GM23338 (cell line): ENCODE measurements at regions not wholly inside any gene's neighbourhood (a gene's known extent, or its start where the extent isn't known, plus 50 kb on each side); places are given as distances from the start of the nearest gene placed in this dataset.

Experiments used
- ATAC-seq: fragments of 200-7000 bp; cut with Tn5 transposase; 3 replicates; pipeline ENCODE4 v1.9.1; 2020
- DNase-seq: peaks from one replicate; pipeline ENCODE4 v3.0.0-alpha.2; 2015; ENCODE audit warnings: low spot score
- H2AFZ ChIP-seq: fragments of 200-600 bp; sonication (generic); 2 replicates; pipeline ENCODE4 v1.8.0; 2016; ENCODE audit warnings: antibody characterized with exemption, mild to moderate bottlenecking, moderate library complexity
- H3F3A ChIP-seq: fragments of 200-600 bp; sonication (generic); replicated peaks from 2 replicates; pipeline ENCODE4 v1.8.0; 2017; ENCODE audit warnings: antibody characterized with exemption, mixed run types, low read depth
- H3K27ac ChIP-seq: fragments of 200-600 bp; sonication (generic); 2 replicates; pipeline ENCODE4 v1.6.1; 2016; ENCODE audit warnings: low read depth
- H3K27me3 ChIP-seq: fragments of 200-600 bp; sonication (generic); 2 replicates; pipeline ENCODE4 v1.8.0; 2016; ENCODE audit warnings: mild to moderate bottlenecking, mixed run types, moderate library complexity; ENCODE audit not compliant: insufficient read depth
- H3K36me3 ChIP-seq: fragments of 200-600 bp; sonication (generic); 2 replicates; pipeline ENCODE4 v1.8.0; 2016; ENCODE audit warnings: mild to moderate bottlenecking; ENCODE audit not compliant: insufficient read depth
- H3K4me1 ChIP-seq: fragments of 200-600 bp; sonication (generic); 2 replicates; pipeline ENCODE4 v1.8.0; 2016; ENCODE audit warnings: mild to moderate bottlenecking, moderate library complexity; ENCODE audit not compliant: insufficient read depth
- H3K4me2 ChIP-seq: fragments of 200-600 bp; sonication (generic); 2 replicates; pipeline ENCODE4 v1.7.1; 2017; ENCODE audit warnings: mixed run types
- H3K4me3 ChIP-seq: fragments of 200-600 bp; sonication (generic); 2 replicates; pipeline ENCODE4 v1.6.1; 2016; ENCODE audit warnings: mixed run types
- H3K79me2 ChIP-seq: fragments of 200-600 bp; sonication (generic); replicated peaks from 2 replicates; pipeline ENCODE4 v1.8.0; 2017; ENCODE audit warnings: mild to moderate bottlenecking; ENCODE audit not compliant: insufficient read depth
- H3K9me2 ChIP-seq: fragments of 200-600 bp; sonication (generic); 2 replicates; pipeline ENCODE4 v1.8.0; 2017; ENCODE audit not compliant: insufficient read depth
- H4K20me1 ChIP-seq: fragments of 200-600 bp; sonication (generic); replicated peaks from 2 replicates; pipeline ENCODE4 v1.8.0; 2017; ENCODE audit warnings: mild to moderate bottlenecking; ENCODE audit not compliant: insufficient read depth
- H3K27ac Mint-ChIP-seq: 2 replicates; pipeline ENCODE4 v1.8.0; 2020; ENCODE audit warnings: inconsistent platforms, mild to moderate bottlenecking, moderate library complexity, mixed read lengths
- H3K27me3 Mint-ChIP-seq: 3 replicates; pipeline ENCODE4 v1.8.0; 2022; ENCODE audit warnings: low read depth, mild to moderate bottlenecking, moderate library complexity, mixed read lengths, inconsistent platforms; ENCODE audit not compliant: insufficient read depth, poor library complexity
- H3K36me3 Mint-ChIP-seq: 3 replicates; pipeline ENCODE4 v1.8.0; 2021; ENCODE audit warnings: low read depth, mild to moderate bottlenecking, inconsistent platforms, moderate library complexity, mixed read lengths
- H3K4me1 Mint-ChIP-seq: 3 replicates; pipeline ENCODE4 v1.8.0; 2020; ENCODE audit warnings: mild to moderate bottlenecking, inconsistent platforms, mixed read lengths
- H3K4me3 Mint-ChIP-seq: 3 replicates; pipeline ENCODE4 v1.8.0; 2021; ENCODE audit warnings: moderate library complexity, mild to moderate bottlenecking, inconsistent platforms, mixed read lengths
- H3K9me3 Mint-ChIP-seq: 3 replicates; pipeline ENCODE4 v1.8.0; 2020; ENCODE audit warnings: moderate library complexity, mild to moderate bottlenecking, inconsistent platforms, mixed read lengths
- CREB1 ChIP-seq: fragments of 250-450 bp; sonication (Bioruptor Pico); IDR thresholded peaks from 2 replicates; pipeline ENCODE4 v1.5.0; 2020; ENCODE audit warnings: low read depth, mild to moderate bottlenecking, moderate library complexity
- ETS1 ChIP-seq: IDR thresholded peaks from 2 replicates; pipeline ENCODE4 v1.6.1; 2016; ENCODE audit warnings: antibody characterized with exemption
- EZH2phosphoT487 ChIP-seq: fragments of 200-600 bp; sonication (generic); IDR thresholded peaks from one replicate; pipeline ENCODE4 v1.8.1; 2018; ENCODE audit warnings: antibody characterized with exemption; ENCODE audit not compliant: unreplicated experiment
- JUNB ChIP-seq: IDR thresholded peaks from one replicate; pipeline ENCODE4 v1.6.1; 2016; ENCODE audit warnings: antibody characterized with exemption; ENCODE audit not compliant: unreplicated experiment
- NANOG ChIP-seq: IDR thresholded peaks from 2 replicates; pipeline ENCODE4 v1.6.1; 2016; ENCODE audit warnings: antibody characterized with exemption, borderline replicate concordance
- STAT1 ChIP-seq: IDR thresholded peaks from one replicate; pipeline ENCODE4 v1.6.1; 2016; ENCODE audit warnings: antibody characterized with exemption; ENCODE audit not compliant: unreplicated experiment
- ZNF114 ChIP-seq: fragments of 250-450 bp; sonication (Bioruptor Pico); IDR thresholded peaks from 2 replicates; pipeline ENCODE4 v1.5.0; 2020; ENCODE audit warnings: mild to moderate bottlenecking, moderate library complexity
- ZNF331 ChIP-seq: fragments of 250-450 bp; sonication (Bioruptor Pico); IDR thresholded peaks from 2 replicates; pipeline ENCODE4 v1.5.0; 2020; ENCODE audit warnings: low read depth, mild to moderate bottlenecking, moderate library complexity
- ZNF462 ChIP-seq: fragments of 250-450 bp; sonication (Bioruptor Pico); IDR thresholded peaks from 2 replicates; pipeline ENCODE4 v1.5.0; 2020; ENCODE audit warnings: mild to moderate bottlenecking, moderate library complexity

- TF ChIP-seq ZNF462 = no peak
Observed at GRCh38 chr2:41958251-41958650, 89.6 kb upstream of the PKDCC start (continued).

- H3K4me1 Mint-ChIP-seq = peaks cover 24% of the 10 kb centered on the region
- H3K9me3 Mint-ChIP-seq = no peaks in the 10 kb centered on the region
- H3K27ac Mint-ChIP-seq = no peak overlapping the region
- no peak overlapping the region for H3K4me2 ChIP-seq
- no peak overlapping the region for H3K4me3 Mint-ChIP-seq
- peaks cover 16% of the 10 kb centered on the region for H3K4me1 ChIP-seq
- DNase-seq = no peak
- no peaks in the 10 kb centered on the region for H3K79me2 ChIP-seq
- no peak overlapping the region for H3K27ac ChIP-seq
- H3K27me3 Mint-ChIP-seq = peaks cover 3% of the 10 kb centered on the region
- H3K27me3 ChIP-seq = no peaks in the 10 kb centered on the region
- no peaks in the 10 kb centered on the region for H3K9me2 ChIP-seq
- no peak overlapping the region for H2AFZ ChIP-seq
- H3F3A ChIP-seq = no peaks in the 10 kb centered on the region
- no peak overlapping the region for H3K4me3 ChIP-seq
- ATAC-seq = no peak
- H3K36me3 Mint-ChIP-seq = no peaks in the 10 kb centered on the region
- H4K20me1 ChIP-seq = no peaks in the 10 kb centered on the region
- no peaks in the 10 kb centered on the region for H3K36me3 ChIP-seq
- TF ChIP-seq JUNB (no peak), STAT1 (no peak), NANOG (no peak), EZH2phosphoT487 (no peak), ETS1 (no peak), ZNF114 (CRISPR knock-in tag) (no peak), CREB1 (no peak), ZNF331 (no peak), ZNF462 (no peak)
Observed at GRCh38 chr2:41958775-41959174, 89.0 kb upstream of the PKDCC start.
